ENCODE measurements at regions not wholly inside any gene's neighbourhood (a gene's known extent, or its start where the extent isn't known, plus 50 kb on each side); places are given as distances from the start of the nearest gene placed in this dataset.

DNA sequence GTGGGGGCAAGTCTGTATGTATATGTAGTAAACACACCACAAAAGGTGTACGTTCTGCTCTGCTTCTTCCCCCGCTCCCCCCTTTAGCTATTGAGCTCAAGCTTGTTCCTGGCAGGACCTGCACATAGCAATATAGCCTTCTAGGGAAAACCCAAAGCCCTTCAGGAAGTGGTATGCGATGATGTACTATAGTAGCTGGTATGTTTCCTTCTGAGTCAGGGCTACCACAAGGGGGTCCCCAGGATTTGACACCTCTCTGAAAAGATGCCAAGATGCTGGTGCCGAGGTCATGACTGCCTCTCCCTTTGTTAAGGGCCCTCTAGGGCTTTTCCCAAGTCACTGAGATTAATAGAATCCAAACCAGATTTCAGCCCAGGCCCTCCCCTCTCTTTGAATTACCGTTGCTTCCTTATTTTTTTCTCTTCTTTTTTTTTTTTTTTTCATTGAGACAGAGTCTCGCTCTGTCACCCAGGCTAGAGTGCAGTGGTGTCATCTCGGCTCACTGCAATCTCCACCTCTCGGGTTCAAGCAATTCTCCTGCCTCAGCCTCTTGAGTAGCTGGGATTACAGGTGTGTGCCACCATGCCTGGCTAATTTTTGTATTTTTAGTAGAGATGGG is 268.4 kb downstream of the ETS1 start:
- H3K36me3 ChIP-seq (ENCODE audit: control insufficient read depth in 3 of 3, insufficient read depth in 3 of 3, low read length in 3 of 3): no peaks in the 10 kb centered on the region
- H3K4me3 ChIP-seq (ENCODE audit: low read length in 3 of 3): no peak overlapping the region
- no peaks in the 10 kb centered on the region for H3K27me3 ChIP-seq (ENCODE audit: control insufficient read depth in 3 of 3, insufficient read depth in 3 of 3, low read length in 3 of 3)
- H3K27ac ChIP-seq (ENCODE audit: low read depth, low read length): no peak overlapping the region
- peaks cover 0 to 5% (median 0%) of the 10 kb centered on the region in 3 donors for H3K4me1 ChIP-seq (ENCODE audit: control insufficient read depth in 3 of 3, insufficient read depth in 3 of 3, low read length in 3 of 3)
- H3K9me3 ChIP-seq (ENCODE audit: control insufficient read depth in 3 of 3, low read length in 3 of 3): peaks cover 0 to 1% (median 0%) of the 10 kb centered on the region in 3 donors
- no peak overlapping the region for H3K9ac ChIP-seq (ENCODE audit: low read depth in 1 of 3, low read length in 3 of 3)

DNA sequence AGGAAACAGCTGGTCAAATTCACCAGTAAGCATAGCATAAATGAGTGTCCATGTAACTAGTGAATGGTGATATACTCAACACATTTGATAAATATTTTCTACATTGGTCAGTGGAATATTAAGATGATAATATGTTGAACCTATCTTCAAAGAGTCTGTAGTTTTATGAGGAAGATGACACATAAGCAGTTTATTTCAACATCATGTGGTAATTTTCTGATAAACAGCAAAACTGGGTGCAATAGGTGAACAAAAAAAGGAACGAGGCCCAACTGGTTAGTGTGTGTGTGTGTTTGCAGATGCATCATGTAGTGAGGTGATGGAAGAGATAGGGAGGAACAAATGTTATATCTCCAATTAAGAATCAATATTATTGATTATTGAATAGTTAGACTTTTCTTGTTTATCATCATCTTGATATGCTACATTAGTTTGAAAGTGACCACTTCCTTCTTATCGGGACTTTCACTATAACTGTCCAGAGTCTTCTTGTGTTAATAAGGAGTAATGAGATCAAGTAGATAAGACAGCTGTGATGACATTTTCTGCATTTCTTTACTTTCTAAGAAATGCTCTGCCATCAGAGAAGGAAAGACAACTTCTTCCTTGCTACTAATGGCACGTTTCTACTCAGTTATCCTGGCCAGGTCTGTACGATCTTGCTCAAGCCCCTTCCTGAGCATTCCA is 270.7 kb downstream of the ETS1 start:
- no peaks in the 10 kb centered on the region for H3K4me1 ChIP-seq (ENCODE audit: control insufficient read depth in 3 of 3, insufficient read depth in 3 of 3, low read length in 3 of 3)
- H3K9ac ChIP-seq (ENCODE audit: low read depth in 1 of 3, low read length in 3 of 3): no peak overlapping the region
- H3K27me3 ChIP-seq (ENCODE audit: control insufficient read depth in 3 of 3, insufficient read depth in 3 of 3, low read length in 3 of 3): no peaks in the 10 kb centered on the region
- peaks cover 0 to 4% (median 0%) of the 10 kb centered on the region in 3 donors for H3K9me3 ChIP-seq (ENCODE audit: control insufficient read depth in 3 of 3, low read length in 3 of 3)
- H3K27ac ChIP-seq (ENCODE audit: low read depth, low read length): no peak overlapping the region
- no peak overlapping the region for H3K4me3 ChIP-seq (ENCODE audit: low read length in 3 of 3)
- no peaks in the 10 kb centered on the region for H3K36me3 ChIP-seq (ENCODE audit: control insufficient read depth in 3 of 3, insufficient read depth in 3 of 3, low read length in 3 of 3)

DNA sequence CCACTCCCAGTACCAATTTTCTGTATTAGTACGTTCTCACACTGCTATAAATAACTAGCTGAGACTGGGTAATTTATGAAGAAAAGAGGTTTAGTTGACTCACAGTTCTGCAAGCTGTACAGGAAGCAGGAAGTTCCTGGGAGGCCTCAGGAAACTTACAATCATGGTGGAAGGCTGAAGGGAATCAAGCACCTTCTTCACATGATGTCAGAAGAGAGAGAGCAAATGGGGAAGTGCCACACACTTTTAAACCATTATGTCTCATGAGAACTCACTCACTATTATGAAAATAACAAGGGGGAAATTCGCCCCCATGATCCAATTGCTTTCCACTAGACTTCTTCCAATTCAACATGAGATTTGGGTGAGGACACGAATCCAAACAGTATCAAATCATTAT is 271.4 kb downstream of the ETS1 start:
- no peak overlapping the region for H3K9ac ChIP-seq (ENCODE audit: low read depth in 1 of 3, low read length in 3 of 3)
- H3K36me3 ChIP-seq (ENCODE audit: control insufficient read depth in 3 of 3, insufficient read depth in 3 of 3, low read length in 3 of 3): no peaks in the 10 kb centered on the region
- H3K4me3 ChIP-seq (ENCODE audit: low read length in 3 of 3): no peak overlapping the region
- no peak overlapping the region for H3K27ac ChIP-seq (ENCODE audit: low read depth, low read length)
- H3K4me1 ChIP-seq (ENCODE audit: control insufficient read depth in 3 of 3, insufficient read depth in 3 of 3, low read length in 3 of 3): no peaks in the 10 kb centered on the region
- peaks cover 0 to 4% (median 0%) of the 10 kb centered on the region in 3 donors for H3K9me3 ChIP-seq (ENCODE audit: control insufficient read depth in 3 of 3, low read length in 3 of 3)
- no peaks in the 10 kb centered on the region for H3K27me3 ChIP-seq (ENCODE audit: control insufficient read depth in 3 of 3, insufficient read depth in 3 of 3, low read length in 3 of 3)

DNA sequence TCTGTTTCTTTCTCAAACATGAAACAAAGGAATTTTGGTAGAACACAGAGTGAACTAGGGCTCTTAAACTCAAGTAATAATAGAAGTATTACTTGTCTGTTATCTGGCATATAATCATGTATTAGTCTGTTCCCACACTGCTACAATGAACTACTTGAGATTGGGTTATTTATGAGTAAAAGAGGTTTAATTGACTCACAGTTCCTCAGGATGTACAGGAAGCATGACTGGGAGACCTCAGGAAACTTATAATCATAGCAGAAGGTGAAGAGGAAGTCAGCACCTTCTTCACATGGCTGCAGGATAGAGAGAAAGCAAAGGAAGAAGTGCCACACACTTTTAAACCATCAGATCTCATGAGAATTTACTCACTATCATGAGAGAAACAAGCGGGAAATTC is 273.4 kb downstream of the ETS1 start:
- Histone ChIP-seq H3K9me3 (ENCODE audit: control insufficient read depth in 3 of 3, low read length in 3 of 3) (peaks cover 0 to 4% (median 0%) of the 10 kb centered on the region in 3 donors), H3K27me3 (ENCODE audit: control insufficient read depth in 3 of 3, insufficient read depth in 3 of 3, low read length in 3 of 3) (no peaks in the 10 kb centered on the region), H3K4me3 (ENCODE audit: low read length in 3 of 3) (no peak overlapping the region), H3K27ac (ENCODE audit: low read depth, low read length) (no peak overlapping the region), H3K4me1 (ENCODE audit: control insufficient read depth in 3 of 3, insufficient read depth in 3 of 3, low read length in 3 of 3) (no peaks in the 10 kb centered on the region), H3K9ac (ENCODE audit: low read depth in 1 of 3, low read length in 3 of 3) (no peak overlapping the region), H3K36me3 (ENCODE audit: control insufficient read depth in 3 of 3, insufficient read depth in 3 of 3, low read length in 3 of 3) (no peaks in the 10 kb centered on the region)

DNA sequence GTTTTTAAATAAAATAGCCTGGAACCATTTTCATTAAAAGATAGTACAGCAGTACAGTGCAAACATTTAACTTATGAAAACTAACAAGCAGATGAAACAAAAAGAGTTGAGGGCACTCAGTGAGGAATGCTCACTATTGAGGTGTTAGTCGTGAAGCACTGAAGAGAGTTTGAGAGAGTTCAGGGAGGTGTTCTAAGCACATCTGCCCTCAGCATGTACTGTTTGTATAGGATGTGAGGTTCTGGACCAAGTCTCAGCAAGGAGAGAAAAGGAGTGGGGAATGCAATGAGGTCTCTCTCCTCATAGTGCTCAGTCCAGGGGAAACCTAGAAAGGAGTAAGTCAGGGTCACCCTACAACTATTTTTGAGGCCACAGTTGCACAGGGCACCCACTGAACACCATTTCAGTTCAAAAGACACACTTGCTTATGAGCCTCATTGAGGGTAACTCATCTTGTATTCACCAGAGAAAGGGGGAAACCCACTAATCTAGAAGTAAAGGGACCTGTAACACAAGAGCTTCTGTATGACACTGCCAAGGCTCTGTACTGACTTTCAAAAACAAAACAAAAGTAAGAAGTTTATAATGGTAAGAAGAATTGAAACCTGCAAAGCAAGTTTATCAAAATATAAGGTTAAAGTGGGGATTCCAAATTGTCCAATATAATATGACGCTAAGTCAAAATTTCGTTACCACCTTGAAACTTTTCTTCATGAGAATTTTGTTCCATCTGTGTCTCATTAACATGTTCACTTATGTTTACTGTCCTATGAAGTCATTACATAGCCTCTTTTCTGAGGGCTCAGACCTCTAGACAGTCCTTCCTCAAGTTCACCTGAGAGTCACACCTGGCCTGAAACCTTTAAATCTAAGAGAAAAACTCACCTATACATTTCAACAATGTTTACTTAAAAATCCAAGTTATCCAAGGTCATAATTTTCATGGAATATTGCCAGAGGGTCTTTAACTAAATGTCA is 275.3 kb downstream of the ETS1 start:
- Histone ChIP-seq H3K9ac (ENCODE audit: low read depth in 1 of 3, low read length in 3 of 3) (no peak overlapping the region), H3K4me1 (ENCODE audit: control insufficient read depth in 3 of 3, insufficient read depth in 3 of 3, low read length in 3 of 3) (no peaks in the 10 kb centered on the region), H3K36me3 (ENCODE audit: control insufficient read depth in 3 of 3, insufficient read depth in 3 of 3, low read length in 3 of 3) (no peaks in the 10 kb centered on the region)

GRCh38 chr11:128310676-128311445 is 276.5 kb downstream of the ETS1 start:
- Histone ChIP-seq H3K4me1 (ENCODE audit: control insufficient read depth in 3 of 3, insufficient read depth in 3 of 3, low read length in 3 of 3) (no peaks in the 10 kb centered on the region), H3K9me3 (ENCODE audit: control insufficient read depth in 3 of 3, low read length in 3 of 3) (peaks cover 0 to 4% (median 0%) of the 10 kb centered on the region in 3 donors), H3K36me3 (ENCODE audit: control insufficient read depth in 3 of 3, insufficient read depth in 3 of 3, low read length in 3 of 3) (no peaks in the 10 kb centered on the region), H3K9ac (ENCODE audit: low read depth in 1 of 3, low read length in 3 of 3) (no peak overlapping the region), H3K4me3 (ENCODE audit: low read length in 3 of 3) (no peak overlapping the region), H3K27ac (ENCODE audit: low read depth, low read length) (no peak overlapping the region), H3K27me3 (ENCODE audit: control insufficient read depth in 3 of 3, insufficient read depth in 3 of 3, low read length in 3 of 3) (no peaks in the 10 kb centered on the region)

More for the DNA sequence above, 275.3 kb downstream of the ETS1 start:
- Histone ChIP-seq H3K4me3 (ENCODE audit: low read length in 3 of 3) (no peak overlapping the region), H3K27ac (ENCODE audit: low read depth, low read length) (no peak overlapping the region), H3K27me3 (ENCODE audit: control insufficient read depth in 3 of 3, insufficient read depth in 3 of 3, low read length in 3 of 3) (no peaks in the 10 kb centered on the region), H3K9me3 (ENCODE audit: control insufficient read depth in 3 of 3, low read length in 3 of 3) (peaks cover 0 to 4% (median 0%) of the 10 kb centered on the region in 3 donors)

GRCh38 chr11:128310005-128310404 is 277.4 kb downstream of the ETS1 start:
- Histone ChIP-seq H3K27me3 (ENCODE audit: control insufficient read depth in 3 of 3, insufficient read depth in 3 of 3, low read length in 3 of 3) (no peaks in the 10 kb centered on the region), H3K9me3 (ENCODE audit: control insufficient read depth in 3 of 3, low read length in 3 of 3) (peaks cover 0 to 4% (median 0%) of the 10 kb centered on the region in 3 donors), H3K4me3 (ENCODE audit: low read length in 3 of 3) (no peak overlapping the region), H3K27ac (ENCODE audit: low read depth, low read length) (no peak overlapping the region), H3K4me1 (ENCODE audit: control insufficient read depth in 3 of 3, insufficient read depth in 3 of 3, low read length in 3 of 3) (no peaks in the 10 kb centered on the region), H3K9ac (ENCODE audit: low read depth in 1 of 3, low read length in 3 of 3) (no peak overlapping the region), H3K36me3 (ENCODE audit: control insufficient read depth in 3 of 3, insufficient read depth in 3 of 3, low read length in 3 of 3) (no peaks in the 10 kb centered on the region)

DNA sequence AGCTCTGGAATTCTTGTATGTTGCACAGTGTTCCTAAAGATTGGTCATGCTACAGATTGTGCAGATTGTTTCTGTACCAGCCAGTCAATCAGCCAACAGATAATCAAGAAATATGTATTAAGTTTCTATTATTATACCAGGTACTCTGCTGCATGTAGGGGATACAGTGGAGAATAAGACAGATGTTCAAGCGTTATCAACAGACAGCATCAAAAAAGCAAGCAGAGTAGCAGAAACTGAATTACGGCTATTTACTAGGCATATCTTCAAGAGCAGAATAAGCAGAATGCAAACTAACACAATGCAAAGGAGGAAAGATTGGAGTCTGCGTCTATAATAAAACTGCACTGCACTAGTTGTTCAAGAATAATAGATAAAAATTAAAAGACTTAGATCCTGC is 278.6 kb downstream of the ETS1 start:
- Histone ChIP-seq H3K27ac (ENCODE audit: low read depth, low read length) (no peak overlapping the region), H3K27me3 (ENCODE audit: control insufficient read depth in 3 of 3, insufficient read depth in 3 of 3, low read length in 3 of 3) (no peaks in the 10 kb centered on the region)

DNA sequence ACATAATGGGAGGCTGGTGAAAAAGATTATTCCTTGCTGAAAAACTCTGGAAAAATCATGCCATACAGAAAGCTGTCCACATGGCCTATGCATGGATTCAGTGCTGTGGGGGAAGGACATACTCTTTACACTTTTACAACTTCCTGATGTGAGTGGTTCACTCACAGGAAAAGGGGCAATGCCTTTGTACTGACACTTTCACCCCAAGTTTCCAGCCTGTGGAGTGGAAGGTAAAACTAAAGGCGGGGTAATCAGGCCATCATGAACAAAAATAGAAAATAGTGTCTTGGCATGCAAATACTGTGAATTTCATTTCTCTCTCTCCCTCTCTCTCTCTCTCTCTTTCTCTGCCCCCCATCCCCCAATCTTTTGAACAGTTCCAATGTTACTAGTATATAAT is 281.8 kb downstream of the ETS1 start:
- H3K36me3 ChIP-seq (ENCODE audit: control insufficient read depth in 3 of 3, insufficient read depth in 3 of 3, low read length in 3 of 3): no peaks in the 10 kb centered on the region
- H3K27me3 ChIP-seq (ENCODE audit: control insufficient read depth in 3 of 3, insufficient read depth in 3 of 3, low read length in 3 of 3): no peaks in the 10 kb centered on the region
- H3K27ac ChIP-seq (ENCODE audit: low read depth, low read length): no peak overlapping the region
- no peaks in the 10 kb centered on the region for H3K4me1 ChIP-seq (ENCODE audit: control insufficient read depth in 3 of 3, insufficient read depth in 3 of 3, low read length in 3 of 3)
- H3K9ac ChIP-seq (ENCODE audit: low read depth in 1 of 3, low read length in 3 of 3): no peak overlapping the region
- H3K4me3 ChIP-seq (ENCODE audit: low read length in 3 of 3): no peak overlapping the region
- no peaks in the 10 kb centered on the region for H3K9me3 ChIP-seq (ENCODE audit: control insufficient read depth in 3 of 3, low read length in 3 of 3)

More for the DNA sequence above, 278.6 kb downstream of the ETS1 start:
- no peaks in the 10 kb centered on the region for H3K36me3 ChIP-seq (ENCODE audit: control insufficient read depth in 3 of 3, insufficient read depth in 3 of 3, low read length in 3 of 3)
- H3K4me1 ChIP-seq (ENCODE audit: control insufficient read depth in 3 of 3, insufficient read depth in 3 of 3, low read length in 3 of 3): no peaks in the 10 kb centered on the region
- H3K9ac ChIP-seq (ENCODE audit: low read depth in 1 of 3, low read length in 3 of 3): no peak overlapping the region
- no peak overlapping the region for H3K4me3 ChIP-seq (ENCODE audit: low read length in 3 of 3)
- peaks cover 0 to 1% (median 0%) of the 10 kb centered on the region in 3 donors for H3K9me3 ChIP-seq (ENCODE audit: control insufficient read depth in 3 of 3, low read length in 3 of 3)
